Erythroblast (primary cell): ENCODE measurements at regions not wholly inside any gene's neighbourhood (a gene's known extent, or its start where the extent isn't known, plus 50 kb on each side); places are given as distances from the start of the nearest gene placed in this dataset.

Source experiments
- GATA1 ChIP-seq: IDR thresholded peaks from 2 replicates; pipeline ENCODE4 v1.6.1; 2011; ENCODE audit warnings: low read depth, mild to moderate bottlenecking, control low read depth, low read length, moderate library complexity
- POLR2A ChIP-seq: IDR thresholded peaks from 2 replicates; pipeline ENCODE4 v1.6.1; 2011; ENCODE audit warnings: mild to moderate bottlenecking, low read length

- TF ChIP-seq POLR2A (no peak), GATA1 (no peak)
Measured at GRCh38 chr3:27606537-27606936, 115.6 kb downstream of the EOMES start.
